ENCODE measurements at regions not wholly inside any gene's neighbourhood (a gene's known extent, or its start where the extent isn't known, plus 50 kb on each side); places are given as distances from the start of the nearest gene placed in this dataset.
"Not testable (repeated sequence)": the region's sequence is repeated elsewhere in the genome, so short reads cannot be mapped to it uniquely, and the experiment has no call there.

- not testable (repeated sequence) for H3K9me3 Mint-ChIP-seq, H3K27ac Mint-ChIP-seq, ATAC-seq, H3K4me3 Mint-ChIP-seq, DNase-seq
- peaks cover 23% of the 10 kb centered on the region for H3K4me1 Mint-ChIP-seq
- peaks cover 35% of the 10 kb centered on the region for H3K27me3 Mint-ChIP-seq
Observed at GRCh38 chr13:109702030-109702597, 84.3 kb downstream of the IRS2 start.

- Mint-ChIP-seq H3K27ac (peak overlapping the region in 1 of 2 donors; percentile 7), H3K27me3 (peaks cover 18% of the 10 kb centered on the region), H3K4me3 (no peak overlapping the region), H3K4me1 (peaks cover 15% of the 10 kb centered on the region), H3K9me3 (no peaks in the 10 kb centered on the region)
- DNase-seq: no peak
- ATAC-seq: no peak
Observed at GRCh38 chr13:109700176-109700575, 86.2 kb downstream of the IRS2 start.

GRCh38 chr13:109699628-109700071, 86.7 kb downstream of the IRS2 start:
- Mint-ChIP-seq H3K4me1 (peaks cover 10% of the 10 kb centered on the region), H3K9me3 (no peaks in the 10 kb centered on the region), H3K4me3 (no peak overlapping the region), H3K27ac (no peak overlapping the region), H3K27me3 (peaks cover 12% of the 10 kb centered on the region)
- DNase-seq: no peak
- ATAC-seq: no peak

- no peaks in the 10 kb centered on the region for H3K9me3 Mint-ChIP-seq
- H3K4me3 Mint-ChIP-seq: no peak overlapping the region
- peaks cover 4% of the 10 kb centered on the region for H3K27me3 Mint-ChIP-seq
- H3K4me1 Mint-ChIP-seq: peaks cover 8% of the 10 kb centered on the region
- DNase-seq (no peak), ATAC-seq (no peak)
- H3K27ac Mint-ChIP-seq: no peak overlapping the region
Observed at GRCh38 chr13:109698779-109699178, 87.6 kb downstream of the IRS2 start.

GRCh38 chr13:109697936-109698335, 88.4 kb downstream of the IRS2 start:
- Mint-ChIP-seq H3K4me1 (peaks cover 8% of the 10 kb centered on the region), H3K27me3 (no peaks in the 10 kb centered on the region), H3K9me3 (no peaks in the 10 kb centered on the region), H3K4me3 (no peak overlapping the region), H3K27ac (no peak overlapping the region)
- DNase-seq: no peak
- ATAC-seq: no peak

- no peak for DNase-seq
- H3K9me3 Mint-ChIP-seq: no peaks in the 10 kb centered on the region
- no peak overlapping the region for H3K4me3 Mint-ChIP-seq
- no peak overlapping the region for H3K27ac Mint-ChIP-seq
- ATAC-seq: peak; percentile 42
- H3K4me1 Mint-ChIP-seq: peaks cover 8% of the 10 kb centered on the region
- H3K27me3 Mint-ChIP-seq: no peaks in the 10 kb centered on the region
Observed at GRCh38 chr13:109695402-109696190, 90.8 kb downstream of the IRS2 start.

- no peak overlapping the region for H3K27ac Mint-ChIP-seq
- ATAC-seq (peak; percentile 39), DNase-seq (no peak)
- H3K9me3 Mint-ChIP-seq: no peaks in the 10 kb centered on the region
- H3K27me3 Mint-ChIP-seq: no peaks in the 10 kb centered on the region
- no peak overlapping the region for H3K4me3 Mint-ChIP-seq
- peaks cover 1% of the 10 kb centered on the region for H3K4me1 Mint-ChIP-seq
Observed at GRCh38 chr13:109694972-109695371, 91.4 kb downstream of the IRS2 start.

- no peak for ATAC-seq
- Mint-ChIP-seq H3K27me3 (no peaks in the 10 kb centered on the region), H3K4me3 (no peak overlapping the region), H3K27ac (no peak overlapping the region), H3K9me3 (no peaks in the 10 kb centered on the region), H3K4me1 (no peaks in the 10 kb centered on the region)
- no peak for DNase-seq
Observed at GRCh38 chr13:109693213-109693612, 93.2 kb downstream of the IRS2 start.

GRCh38 chr13:109691689-109692088, 94.7 kb downstream of the IRS2 start:
- Mint-ChIP-seq H3K27ac (no peak overlapping the region), H3K4me1 (no peaks in the 10 kb centered on the region), H3K27me3 (no peaks in the 10 kb centered on the region), H3K4me3 (no peak overlapping the region), H3K9me3 (no peaks in the 10 kb centered on the region)
- ATAC-seq (no peak), DNase-seq (no peak)

GRCh38 chr13:109687559-109688448, 98.6 kb downstream of the IRS2 start:
- Mint-ChIP-seq H3K27me3 (peaks cover 18% of the 10 kb centered on the region), H3K9me3 (no peaks in the 10 kb centered on the region), H3K4me3 (no peak overlapping the region), H3K27ac (no peak overlapping the region), H3K4me1 (no peaks in the 10 kb centered on the region)
- ATAC-seq (no peak), DNase-seq (no peak)

- ATAC-seq: no peak
- Mint-ChIP-seq H3K4me1 (no peaks in the 10 kb centered on the region), H3K4me3 (no peak overlapping the region), H3K27ac (no peak overlapping the region), H3K9me3 (no peaks in the 10 kb centered on the region), H3K27me3 (peaks cover 26% of the 10 kb centered on the region)
- no peak for DNase-seq
Observed at GRCh38 chr13:109685203-109685602, 101.2 kb downstream of the IRS2 start.

GRCh38 chr13:109684824-109685202, 101.6 kb downstream of the IRS2 start:
- no peak for ATAC-seq

GRCh38 chr13:109684084-109684823, 102.1 kb downstream of the IRS2 start:
- Mint-ChIP-seq H3K27ac (no peak overlapping the region), H3K9me3 (no peaks in the 10 kb centered on the region), H3K4me3 (no peak overlapping the region), H3K4me1 (no peaks in the 10 kb centered on the region), H3K27me3 (peaks cover 26% of the 10 kb centered on the region)
- no peak for ATAC-seq
- DNase-seq: no peak

More at GRCh38 chr13:109684824-109685202, 101.6 kb downstream of the IRS2 start:
- H3K9me3 Mint-ChIP-seq: no peaks in the 10 kb centered on the region
- H3K27ac Mint-ChIP-seq: no peak overlapping the region
- H3K27me3 Mint-ChIP-seq: peaks cover 26% of the 10 kb centered on the region
- H3K4me3 Mint-ChIP-seq: no peak overlapping the region
- no peak for DNase-seq
- no peaks in the 10 kb centered on the region for H3K4me1 Mint-ChIP-seq

- DNase-seq (no peak), ATAC-seq (no peak)
- H3K9me3 Mint-ChIP-seq: no peaks in the 10 kb centered on the region
- H3K4me3 Mint-ChIP-seq: no peak overlapping the region
- H3K27me3 Mint-ChIP-seq: peaks cover 33% of the 10 kb centered on the region
- no peaks in the 10 kb centered on the region for H3K4me1 Mint-ChIP-seq
- no peak overlapping the region for H3K27ac Mint-ChIP-seq
Observed at GRCh38 chr13:109682534-109683244, 103.7 kb downstream of the IRS2 start.

GRCh38 chr13:109680930-109681329, 105.5 kb downstream of the IRS2 start:
- ATAC-seq: no peak
- Mint-ChIP-seq H3K9me3 (no peaks in the 10 kb centered on the region), H3K27me3 (peaks cover 33% of the 10 kb centered on the region), H3K4me3 (no peak overlapping the region), H3K27ac (no peak overlapping the region), H3K4me1 (no peaks in the 10 kb centered on the region)
- DNase-seq: no peak

Data from stimulated activated naive CD8-positive, alpha-beta T cell treated with anti-CD3 and anti-CD28 coated beads, Interleukin-15, amount 100 ng/mL, for 72 hours (primary cell).